ENCODE measurements at regions not wholly inside any gene's neighbourhood (a gene's known extent, or its start where the extent isn't known, plus 50 kb on each side); places are given as distances from the start of the nearest gene placed in this dataset.

- in situ Hi-C loops (cut with MboI): no loop called here
- WGBS (ENCODE audit: insufficient coverage, insufficient replicate concordance, low lambda C conversion rate, missing lambda C conversion rate): 14% methylated on average over 4 of the region's 4 CpGs
These were observed 61.0 kb upstream of the SERPINE2 start for GRCh38 chr2:224099861-224100643.

GRCh38 chr2:224098481-224099230, 59.6 kb upstream of the SERPINE2 start:
- no peaks in the 10 kb centered on the region for H3K36me3 ChIP-seq (ENCODE audit: control insufficient read depth in 2 of 2, insufficient read depth in 2 of 2, low read length in 1 of 2)
- ChIA-PET SMC1A (ENCODE audit: uncharacterized antibody, unreplicated experiment) (no interaction called here), RAD21 (ENCODE audit: unreplicated experiment) (no interaction called here), POLR2A (interaction anchor here (0.6 kb wide), 1 partner anchor 14 kb away, joined by 3 read pairs; no protein-coding TSS in a partner anchor), CTCF (no interaction called here)
- H3K4me3 ChIP-seq: no peak overlapping the region
- no peak overlapping the region for H3K27ac ChIP-seq (ENCODE audit: control insufficient read depth, insufficient read depth)
- no peak overlapping the region for H3K9ac ChIP-seq (ENCODE audit: control insufficient read depth, insufficient read depth, low read length)
- 64% methylated on average over 16 of the region's 16 CpGs for WGBS (ENCODE audit: insufficient coverage, insufficient replicate concordance, low lambda C conversion rate, missing lambda C conversion rate)
- BruUV-seq (replicated peaks): no TSS peak
- H3K79me2 ChIP-seq (ENCODE audit: control insufficient read depth, insufficient read depth, low read length): no peaks in the 10 kb centered on the region
- H4K20me1 ChIP-seq (ENCODE audit: control insufficient read depth, insufficient read depth): no peaks in the 10 kb centered on the region
- no peaks in the 10 kb centered on the region for H3K4me1 ChIP-seq (ENCODE audit: control insufficient read depth, insufficient read depth, low read length)
- H3K27me3 ChIP-seq (replicated peaks in 1 of 2; ENCODE audit: control insufficient read depth in 2 of 2, insufficient read depth in 2 of 2, low read length in 1 of 2): no peaks in the 10 kb centered on the region; a peak in 1 of 4 replicates
- in situ Hi-C loops (cut with MboI): no loop called here
- DNase-seq (ENCODE audit: low read depth, low spot score) (no peak), FAIRE-seq (no peak), ATAC-seq (no peak)
- H2AFZ ChIP-seq (ENCODE audit: control insufficient read depth, low read depth, low read length): no peak overlapping the region
- no peaks in the 10 kb centered on the region for H3K9me3 ChIP-seq (replicated peaks; ENCODE audit: control insufficient read depth, insufficient read depth, low read length)
- H3K4me2 ChIP-seq (ENCODE audit: control insufficient read depth, insufficient read depth): no peak overlapping the region
- intact Hi-C loops (cut with micrococcal nuclease; ENCODE audit: unreplicated experiment): no loop called here
- TF ChIP-seq CBX5 (IDR thresholded peaks at IDR 0.05; ENCODE audit: low read depth) (no peak), SMAD1 (IDR thresholded peaks at IDR 0.05; ENCODE audit: low read depth, partially characterized antibody) (no peak), SRF (IDR thresholded peaks at IDR 0.05; ENCODE audit: low read depth in 2 of 2, low read length in 2 of 2) (no peak), E2F8 (IDR thresholded peaks at IDR 0.05; ENCODE audit: low read depth, partially characterized antibody) (no peak), RUNX3 (IDR thresholded peaks at IDR 0.05; ENCODE audit: low read length) (no peak), BCL11A (IDR thresholded peaks at IDR 0.05; ENCODE audit: low read depth, low read length) (no peak), ZNF592 (IDR thresholded peaks at IDR 0.05) (no peak), CBX3 (IDR thresholded peaks at IDR 0.05; ENCODE audit: borderline replicate concordance, low read depth) (no peak)

More at GRCh38 chr2:224099861-224100643, 61.0 kb upstream of the SERPINE2 start:
- ChIA-PET POLR2A (no interaction called here), RAD21 (ENCODE audit: unreplicated experiment) (no interaction called here), SMC1A (ENCODE audit: uncharacterized antibody, unreplicated experiment) (no interaction called here), CTCF (no interaction called here)
- H4K20me1 ChIP-seq (ENCODE audit: control insufficient read depth, insufficient read depth): no peaks in the 10 kb centered on the region
- no peaks in the 10 kb centered on the region for H3K79me2 ChIP-seq (ENCODE audit: control insufficient read depth, insufficient read depth, low read length)
- H3K4me1 ChIP-seq (ENCODE audit: control insufficient read depth, insufficient read depth, low read length): no peaks in the 10 kb centered on the region
- no TSS peak for BruUV-seq (replicated peaks)
- ATAC-seq (no peak), DNase-seq (ENCODE audit: low read depth, low spot score) (no peak), FAIRE-seq (no peak)
- H3K27ac ChIP-seq (ENCODE audit: control insufficient read depth, insufficient read depth): no peak overlapping the region
- no peak overlapping the region for H2AFZ ChIP-seq (ENCODE audit: control insufficient read depth, low read depth, low read length)
- no peak overlapping the region for H3K9ac ChIP-seq (ENCODE audit: control insufficient read depth, insufficient read depth, low read length)
- intact Hi-C loops (cut with micrococcal nuclease; ENCODE audit: unreplicated experiment): no loop called here
- H3K9me3 ChIP-seq (replicated peaks; ENCODE audit: control insufficient read depth, insufficient read depth, low read length): no peaks in the 10 kb centered on the region
- no peak overlapping the region for H3K4me3 ChIP-seq
- no peaks in the 10 kb centered on the region; a peak in 1 of 4 replicates for H3K27me3 ChIP-seq (replicated peaks in 1 of 2; ENCODE audit: control insufficient read depth in 2 of 2, insufficient read depth in 2 of 2, low read length in 1 of 2)
- H3K36me3 ChIP-seq (ENCODE audit: control insufficient read depth in 2 of 2, insufficient read depth in 2 of 2, low read length in 1 of 2): no peaks in the 10 kb centered on the region
- TF ChIP-seq MTA3 (IDR thresholded peaks at IDR 0.05; ENCODE audit: borderline replicate concordance, low read length) (no peak), GATAD2B (conservative IDR thresholded peaks at IDR 0.05; ENCODE audit: low read depth) (no peak)
- H3K4me2 ChIP-seq (ENCODE audit: control insufficient read depth, insufficient read depth): no peak overlapping the region

Data from GM12878 (cell line).